GM19468 (cell line): ENCODE measurements at regions not wholly inside any gene's neighbourhood (a gene's known extent, or its start where the extent isn't known, plus 50 kb on each side); places are given as distances from the start of the nearest gene placed in this dataset.

Experiments
- ATAC-seq: cut with Tn5 transposase; IDR thresholded peaks from one replicate; pipeline ENCODE4 v1.9.1; 2021; ENCODE audit warnings: mild to moderate bottlenecking, moderate library complexity, moderate number of reproducible peaks; ENCODE audit not compliant: unreplicated experiment; ENCODE audit errors: extremely low read depth

DNA sequence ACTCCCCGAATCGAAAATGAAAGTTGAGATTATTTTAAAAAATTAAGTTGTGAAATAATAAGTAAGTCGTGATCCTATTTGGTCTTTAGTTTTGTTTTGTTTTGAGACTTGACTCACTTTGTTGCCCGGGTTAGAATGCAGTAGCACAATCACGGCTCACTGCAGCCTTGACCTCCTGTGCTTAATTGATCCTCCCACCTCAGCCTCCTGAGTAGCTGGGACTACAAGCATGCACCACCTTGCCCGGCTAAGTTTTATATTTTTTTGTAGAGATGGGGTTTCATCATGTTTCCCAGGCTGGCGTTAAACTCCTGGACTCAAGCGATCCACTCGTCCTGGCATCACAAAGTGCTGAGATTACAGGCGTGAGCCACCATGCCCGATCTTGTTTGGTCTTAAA is 326.2 kb downstream of the MYCN start:
- no peak for ATAC-seq

DNA sequence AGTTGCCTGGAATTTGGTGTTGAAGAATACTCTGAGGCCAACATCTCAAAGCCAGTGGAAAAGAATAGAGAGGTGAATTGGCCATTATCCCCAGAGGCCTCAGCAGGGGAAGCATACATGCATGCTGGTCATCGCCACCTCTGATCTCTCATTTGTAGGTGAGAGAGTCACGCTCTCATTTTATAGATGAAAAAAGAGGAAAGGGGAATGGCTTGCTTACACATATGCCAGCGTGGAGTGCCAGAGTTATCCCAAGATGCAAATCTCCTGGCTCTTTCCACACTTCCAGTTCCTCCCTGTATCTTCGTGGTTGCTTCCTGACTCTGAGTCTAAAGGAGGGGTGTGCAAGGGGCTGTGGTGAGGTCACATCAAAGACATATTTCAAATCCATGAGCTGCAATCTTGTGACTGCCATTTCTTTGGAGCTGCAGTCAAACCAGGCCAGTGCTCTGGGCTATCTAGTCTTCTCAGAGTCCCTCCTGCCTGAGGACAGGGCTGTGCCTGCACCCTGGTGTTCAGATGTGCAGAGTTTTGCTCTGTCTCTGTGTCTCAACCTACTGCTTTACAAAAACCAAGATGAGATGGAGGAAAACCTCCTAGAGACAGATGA is 324.7 kb downstream of the MYCN start:
- no peak for ATAC-seq

DNA sequence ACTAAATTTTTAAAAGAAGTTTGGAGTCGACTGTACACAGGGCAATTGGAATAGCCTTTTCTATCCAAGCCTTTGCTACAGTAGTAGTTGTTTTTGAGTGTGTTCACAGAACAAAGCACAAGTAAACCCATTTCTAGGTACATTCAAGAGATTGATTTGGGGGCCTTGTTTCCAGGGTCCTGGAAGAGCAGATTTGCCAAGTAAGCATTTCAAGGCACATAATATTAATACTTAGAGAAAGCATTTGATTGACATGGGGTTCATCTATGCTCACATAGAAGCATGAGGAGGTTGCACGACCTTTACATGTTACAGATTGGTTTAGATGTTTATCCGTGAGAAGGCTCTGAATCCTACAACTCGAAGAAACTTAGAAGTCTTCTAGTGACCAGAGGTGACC is 324.1 kb downstream of the MYCN start:
- no peak for ATAC-seq

DNA sequence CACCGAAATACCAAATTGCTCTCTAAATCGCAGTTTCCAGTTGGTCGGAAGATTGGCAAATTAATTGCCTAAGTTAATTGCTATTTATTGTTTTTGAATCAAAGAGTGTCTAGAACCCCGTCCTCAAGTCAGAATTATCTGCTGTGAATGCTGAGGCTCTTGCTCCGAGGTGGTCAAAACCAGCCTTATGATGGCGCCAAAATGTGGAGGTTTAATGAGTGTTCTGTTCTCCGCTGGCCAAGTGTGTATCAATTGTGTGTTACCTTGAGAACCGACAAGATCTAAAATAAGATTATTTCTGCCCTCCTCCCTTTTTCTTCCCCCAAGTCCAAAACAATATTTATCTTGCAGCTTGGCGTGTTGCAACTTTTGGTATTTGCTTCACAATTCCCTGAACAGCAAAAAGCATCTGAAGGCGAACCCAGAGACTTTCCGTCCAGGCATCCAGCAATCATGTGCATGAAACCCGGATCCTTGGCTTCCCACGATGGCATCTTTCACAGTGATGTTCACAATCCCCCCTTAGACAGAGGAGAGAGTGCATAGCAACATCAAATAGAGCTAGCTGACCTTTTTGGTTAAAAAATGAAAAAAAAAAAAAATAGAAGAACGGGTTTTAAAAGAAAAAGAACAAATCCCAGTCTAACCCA is 323.0 kb downstream of the MYCN start:
- no peak for ATAC-seq

DNA sequence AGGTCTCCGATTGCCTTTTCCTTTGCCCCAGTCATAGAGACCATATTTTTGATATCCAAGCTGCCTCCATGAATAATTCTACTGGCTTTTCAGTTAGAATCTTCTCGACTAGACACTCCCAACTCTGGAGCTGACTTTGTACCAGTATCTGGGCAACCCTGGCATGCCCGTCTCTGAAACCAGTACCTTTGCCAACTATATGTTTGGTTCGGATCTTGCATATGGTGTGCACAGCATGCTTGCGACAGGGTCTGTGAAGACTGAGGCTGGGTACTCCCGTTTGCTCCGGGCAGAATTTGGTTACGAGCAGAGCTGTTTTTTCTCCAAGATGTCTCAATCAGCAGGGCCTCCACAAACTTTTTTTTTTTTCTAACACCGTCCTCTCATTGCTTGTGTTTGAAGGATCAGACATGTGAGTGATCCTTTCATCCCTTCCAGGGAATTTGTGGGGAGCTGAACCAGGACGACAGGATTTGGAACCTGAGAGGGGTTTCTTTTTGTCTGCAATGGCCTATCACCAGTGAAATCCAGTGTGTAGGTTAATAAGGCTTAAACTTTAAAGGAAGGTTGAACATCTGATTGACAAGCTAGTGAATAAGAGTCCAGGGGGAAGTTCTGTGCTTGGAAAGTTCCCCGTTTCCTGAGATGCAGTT is 322.3 kb downstream of the MYCN start:
- ATAC-seq: no peak

DNA sequence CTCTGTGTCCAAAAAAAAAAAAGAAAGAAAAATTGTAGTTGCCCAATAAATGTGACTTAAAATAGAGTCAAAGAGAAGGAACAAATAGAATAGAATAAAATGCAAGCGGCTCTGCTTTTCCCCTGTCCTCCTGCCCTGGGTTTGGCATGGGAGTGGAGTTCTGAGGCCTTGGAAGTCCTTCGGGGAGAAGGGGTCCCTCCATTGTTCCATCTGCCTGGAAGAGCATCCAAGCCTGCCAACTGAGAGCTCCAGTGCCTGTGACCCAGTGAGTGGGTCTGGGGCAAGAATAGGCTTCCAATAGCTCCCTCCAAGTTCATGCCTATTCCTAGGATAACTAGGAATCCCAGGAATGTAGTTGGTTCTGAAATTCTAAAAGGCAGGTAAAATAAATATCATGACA is 321.4 kb downstream of the MYCN start:
- ATAC-seq: no peak

DNA sequence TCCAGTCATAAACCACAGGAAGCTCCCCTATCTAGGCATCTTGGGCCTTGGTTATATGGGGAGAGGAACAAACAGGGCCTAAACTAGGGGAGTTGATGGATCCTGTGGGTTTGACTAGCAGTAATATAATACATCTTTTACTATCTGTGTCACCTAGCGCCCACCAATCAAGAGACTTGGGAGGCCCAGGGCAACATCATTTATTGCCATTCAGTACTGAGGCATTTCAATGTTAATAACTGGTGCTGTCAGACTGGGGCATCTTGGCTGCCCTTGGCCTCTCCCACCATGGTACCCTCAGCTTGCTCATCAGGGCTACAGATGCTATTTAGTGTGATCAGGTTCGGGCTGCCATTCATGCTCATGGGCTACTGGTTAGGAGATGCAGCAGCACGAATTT is 320.7 kb downstream of the MYCN start:
- ATAC-seq: no peak

DNA sequence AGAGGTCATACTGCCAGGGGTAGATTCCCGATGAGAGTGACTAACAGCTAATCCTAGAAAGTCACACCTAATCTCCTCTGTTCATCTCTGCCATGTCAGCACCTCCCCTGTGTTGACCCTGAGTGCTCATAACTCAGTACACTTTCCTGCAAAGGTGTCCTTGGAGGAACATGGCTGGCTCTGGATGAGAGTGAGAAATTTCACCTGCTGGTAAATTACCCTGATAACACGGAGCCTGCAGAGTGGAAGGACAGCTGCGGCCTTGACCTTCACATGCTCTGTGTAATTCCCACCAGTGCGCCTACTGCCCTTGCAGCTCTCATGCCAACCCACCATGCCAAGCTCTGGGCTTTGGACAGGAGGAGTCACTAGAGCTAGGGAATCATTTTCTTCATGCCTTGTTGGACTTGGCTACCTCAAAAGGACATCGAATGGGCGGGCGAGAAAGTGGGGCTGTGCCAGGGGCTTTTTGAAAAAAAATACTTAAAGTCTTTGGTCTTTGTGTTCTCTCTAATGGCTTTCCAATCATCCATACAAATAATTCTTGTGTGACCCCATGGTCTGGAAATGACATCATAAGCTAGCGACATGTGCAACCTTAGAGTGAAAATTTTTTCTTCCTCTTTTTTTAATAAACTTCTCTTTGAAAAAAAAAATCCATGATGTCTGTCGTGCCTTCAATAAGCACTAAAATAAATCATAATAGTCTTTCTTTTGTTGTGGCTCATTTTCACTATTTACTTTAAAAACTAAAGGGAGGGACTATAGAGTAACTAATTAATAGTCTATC is 319.9 kb downstream of the MYCN start:
- no peak for ATAC-seq

DNA sequence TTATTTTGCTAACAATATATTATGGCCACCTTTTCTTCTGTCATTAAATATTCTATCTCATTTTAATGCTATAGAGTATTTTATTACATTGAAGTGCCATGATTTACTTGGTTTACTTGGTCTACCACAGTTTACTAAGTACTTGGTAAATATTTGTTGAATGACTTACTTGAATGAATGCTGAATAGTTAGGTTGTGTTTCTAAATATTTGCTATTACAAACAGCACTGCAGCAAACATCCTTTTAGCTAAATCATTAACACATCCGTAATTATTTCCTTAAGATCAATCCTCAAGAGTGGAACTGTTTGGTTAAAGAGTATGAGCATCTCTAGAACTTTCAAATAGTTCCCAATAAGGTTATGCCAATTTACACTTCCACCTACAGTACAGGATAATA is 318.7 kb downstream of the MYCN start:
- ATAC-seq: no peak

DNA sequence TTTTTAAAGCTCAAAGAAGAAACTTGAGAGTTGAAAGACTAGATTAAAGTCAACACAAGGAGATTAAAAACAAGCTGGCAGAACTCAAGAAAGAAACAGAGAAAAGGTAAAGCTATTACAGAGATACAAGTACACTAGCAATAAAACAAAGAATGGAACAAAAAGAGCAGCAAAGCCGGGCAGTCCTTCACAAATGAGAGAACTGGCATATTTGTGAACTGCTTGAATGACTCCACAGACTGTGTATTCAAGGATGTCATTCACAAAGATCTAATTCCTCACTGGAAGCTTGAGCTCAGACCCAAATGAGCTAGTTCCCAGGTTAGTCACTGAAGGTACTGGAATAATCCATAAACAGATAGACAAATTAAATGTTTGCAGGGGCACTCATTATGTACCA is 318.0 kb downstream of the MYCN start:
- ATAC-seq: no peak

DNA sequence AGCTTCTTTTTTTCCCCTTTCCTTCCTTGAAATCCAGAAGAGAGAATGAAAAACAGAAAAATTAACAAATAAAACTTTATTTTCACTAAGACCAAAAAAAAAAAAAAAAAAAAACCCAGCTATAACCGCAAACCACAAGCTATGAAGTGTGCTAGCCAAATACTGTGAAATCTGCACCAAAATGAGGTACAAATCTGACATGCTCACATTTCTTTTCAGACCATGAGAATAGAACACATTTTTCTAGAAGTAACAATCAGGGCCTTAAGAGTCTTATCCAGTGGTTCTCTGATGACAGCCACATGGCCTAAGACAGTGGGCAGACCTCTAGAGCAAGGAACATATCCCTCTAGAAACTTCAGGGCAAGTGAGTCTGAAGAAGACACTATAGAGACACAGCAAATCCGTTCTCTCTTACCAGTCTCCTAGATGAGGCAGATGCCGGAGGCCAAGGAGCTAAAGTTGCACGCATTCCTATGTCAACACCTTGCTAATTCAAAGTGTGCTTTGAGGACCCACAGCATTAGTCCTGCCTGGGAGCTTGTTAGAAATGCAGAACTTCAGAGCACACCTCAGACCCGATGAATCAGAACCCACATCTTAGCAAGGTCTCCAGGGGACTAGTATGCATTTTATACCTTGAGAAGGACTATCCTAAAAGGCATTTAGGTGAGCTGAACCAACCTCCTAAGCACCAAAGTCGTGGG is 317.1 kb downstream of the MYCN start:
- no peak for ATAC-seq

DNA sequence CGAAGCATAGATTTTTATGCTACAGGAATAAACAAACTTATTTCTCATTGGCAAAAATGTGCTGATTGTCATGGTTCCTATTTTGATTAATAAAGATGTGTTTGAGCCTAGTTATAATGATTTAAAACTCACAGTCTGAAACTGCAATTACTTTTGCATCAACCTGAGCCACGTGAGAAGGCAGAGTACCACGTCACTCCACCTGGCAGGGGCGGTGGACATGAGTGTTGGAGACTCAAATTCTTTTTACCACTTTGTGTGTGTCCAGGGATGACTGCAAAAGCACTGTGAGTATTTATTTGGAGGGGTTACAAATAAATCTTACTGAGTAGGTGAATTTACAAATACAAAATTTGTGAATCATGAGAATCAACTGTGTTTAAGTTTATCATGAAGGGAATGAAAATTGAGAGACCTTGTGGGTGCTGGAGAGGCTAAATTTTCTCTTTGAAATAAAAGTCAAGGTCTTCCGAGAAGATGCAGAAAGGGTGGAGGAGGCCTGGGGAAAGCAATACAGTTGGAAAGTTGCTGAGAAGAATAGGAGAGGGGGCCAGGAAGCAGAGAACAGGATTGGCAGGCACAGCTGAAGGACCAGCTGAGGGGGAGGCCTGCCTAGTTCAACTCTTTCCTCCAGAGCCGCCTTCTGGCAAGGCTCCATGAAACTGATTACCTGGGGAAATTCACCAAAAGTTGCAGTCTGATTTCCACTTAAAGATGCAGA is 316.4 kb downstream of the MYCN start:
- ATAC-seq: no peak

DNA sequence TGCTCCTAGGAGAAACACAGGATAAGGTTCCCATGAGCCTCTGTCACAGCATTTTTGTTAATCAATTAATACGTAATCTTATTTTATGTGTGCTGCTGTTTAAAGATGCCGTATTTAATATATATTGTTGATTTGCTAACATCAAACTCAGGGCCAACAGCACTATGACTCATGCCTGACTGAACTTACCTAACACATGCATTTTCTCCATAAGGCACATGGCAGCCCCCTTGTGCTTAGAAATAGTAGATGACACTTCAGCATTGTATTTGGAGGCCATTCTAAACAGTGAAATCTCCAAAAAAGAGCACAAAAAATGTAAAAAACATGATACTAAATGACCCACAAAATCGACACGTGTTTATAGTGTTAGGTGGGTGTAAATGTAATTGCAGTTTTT is 314.8 kb downstream of the MYCN start:
- ATAC-seq: no peak

DNA sequence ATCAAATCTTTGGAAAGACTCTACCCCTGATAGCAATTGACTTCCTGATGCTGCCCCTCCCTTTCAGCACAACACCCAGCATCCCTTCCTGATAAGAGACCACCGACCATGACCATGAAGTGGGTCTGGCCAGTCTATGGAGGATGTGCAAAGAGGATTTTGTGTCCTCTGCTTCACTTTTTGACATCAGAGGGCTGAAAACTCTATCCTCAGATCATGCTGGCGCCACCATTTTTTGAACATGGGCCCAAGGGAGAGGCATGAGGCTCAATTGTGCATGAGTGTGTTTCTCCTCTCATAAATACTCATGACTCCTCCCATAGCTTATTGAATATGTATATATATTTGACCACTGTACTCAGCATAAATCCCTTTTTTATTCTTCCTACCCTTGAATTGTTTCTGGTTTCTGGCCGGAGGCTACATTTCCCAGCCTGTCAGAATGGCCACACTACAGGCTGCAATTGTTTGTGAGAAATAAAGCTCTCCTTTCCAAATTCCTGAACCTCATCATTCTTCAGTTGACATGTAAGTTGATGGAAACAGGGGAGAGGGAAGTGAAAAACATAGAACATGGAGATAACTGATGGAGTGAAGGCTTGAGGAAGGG is 314.1 kb downstream of the MYCN start:
- no peak for ATAC-seq

DNA sequence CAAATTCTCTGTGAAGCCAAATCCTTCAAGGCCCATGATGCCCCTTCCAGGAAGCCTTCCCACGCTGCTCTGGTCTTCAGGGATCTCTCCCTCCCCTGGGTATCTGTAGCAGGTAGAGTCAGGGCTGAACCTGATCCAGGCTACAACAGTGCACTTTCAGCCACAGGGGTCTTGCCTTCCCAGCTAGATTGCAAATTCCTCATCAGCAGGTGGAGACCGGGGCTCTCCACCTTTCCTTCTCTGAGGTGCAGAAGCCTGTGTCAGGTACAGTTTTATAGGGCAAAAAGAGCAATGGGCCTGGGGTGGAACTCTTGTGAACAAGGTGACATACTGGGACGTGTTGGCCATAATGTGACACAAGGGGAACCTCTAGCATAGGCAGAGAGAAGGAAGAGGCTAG is 312.9 kb downstream of the MYCN start:
- no peak for ATAC-seq

DNA sequence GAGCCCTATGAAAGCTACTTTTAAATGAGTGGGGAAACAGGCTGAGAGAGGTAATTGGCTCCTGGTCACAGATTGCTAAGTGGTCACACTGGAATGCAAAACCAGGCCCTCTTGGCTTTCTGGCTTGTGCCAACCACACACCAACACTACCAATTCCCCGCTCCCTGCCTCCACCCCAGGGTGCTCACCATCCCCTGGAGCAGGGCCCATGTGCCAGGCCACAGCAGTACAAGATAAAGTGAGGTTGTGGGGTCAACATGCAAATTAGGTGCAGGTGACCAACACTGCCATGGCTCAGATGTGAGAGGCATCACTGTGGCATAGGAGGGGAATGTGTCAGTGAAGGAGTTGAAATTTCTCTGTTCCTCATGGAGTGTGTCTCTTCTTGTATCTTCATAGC is 312.5 kb downstream of the MYCN start:
- ATAC-seq: no peak

DNA sequence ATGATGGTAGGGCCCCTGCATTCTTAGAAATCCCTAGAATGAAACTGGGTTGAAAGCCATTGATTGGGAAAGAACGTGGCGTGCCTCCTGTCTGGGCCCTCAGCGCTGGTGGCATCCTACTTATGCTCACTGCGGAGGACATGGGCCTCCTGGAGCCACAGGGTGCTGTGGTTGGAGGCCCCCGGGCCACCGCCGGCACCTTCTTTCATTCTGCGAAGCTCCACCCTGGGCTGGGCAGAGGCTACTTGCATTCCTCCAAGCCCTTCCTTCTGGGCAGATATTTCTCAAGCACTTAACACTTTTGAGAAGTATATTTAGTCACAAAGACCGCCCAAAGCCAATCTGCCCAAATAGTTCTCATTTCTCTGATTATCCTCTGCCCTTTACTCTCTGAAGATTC is 311.9 kb downstream of the MYCN start:
- no peak for ATAC-seq

DNA sequence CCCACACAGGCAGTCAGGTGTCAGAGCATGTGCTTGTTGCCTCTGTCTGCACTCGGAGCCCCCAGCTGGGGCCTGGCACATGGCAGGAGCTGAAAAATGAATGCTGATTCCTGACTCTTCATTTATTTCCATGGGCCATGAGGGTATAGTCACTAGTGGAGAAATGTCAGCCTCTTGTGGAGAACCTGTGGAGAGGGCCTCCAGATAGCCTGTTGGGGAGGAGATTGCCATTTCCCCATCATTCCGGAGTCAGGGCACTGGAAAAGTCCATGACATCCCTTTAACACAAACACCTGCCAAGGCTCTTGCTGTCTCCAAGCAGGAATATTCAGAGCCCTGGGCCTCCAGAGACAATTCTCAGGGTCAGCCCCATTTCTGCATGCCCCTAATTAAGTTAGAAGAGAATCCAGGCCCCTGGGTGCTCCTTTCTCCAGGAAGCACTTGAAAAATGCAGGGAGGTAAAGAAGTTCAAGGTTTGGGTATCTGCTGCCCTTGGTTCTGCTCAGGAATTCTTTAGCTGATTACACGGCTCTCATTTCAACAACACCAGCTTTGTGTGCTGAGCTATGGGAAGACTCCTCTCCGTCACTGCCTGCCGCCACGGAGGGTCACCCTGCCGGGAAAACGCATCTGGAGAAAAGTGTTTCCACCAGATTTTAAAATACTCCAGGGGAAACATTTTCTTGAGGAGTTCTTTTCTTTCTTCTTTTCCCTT is 311.3 kb downstream of the MYCN start:
- no peak for ATAC-seq

DNA sequence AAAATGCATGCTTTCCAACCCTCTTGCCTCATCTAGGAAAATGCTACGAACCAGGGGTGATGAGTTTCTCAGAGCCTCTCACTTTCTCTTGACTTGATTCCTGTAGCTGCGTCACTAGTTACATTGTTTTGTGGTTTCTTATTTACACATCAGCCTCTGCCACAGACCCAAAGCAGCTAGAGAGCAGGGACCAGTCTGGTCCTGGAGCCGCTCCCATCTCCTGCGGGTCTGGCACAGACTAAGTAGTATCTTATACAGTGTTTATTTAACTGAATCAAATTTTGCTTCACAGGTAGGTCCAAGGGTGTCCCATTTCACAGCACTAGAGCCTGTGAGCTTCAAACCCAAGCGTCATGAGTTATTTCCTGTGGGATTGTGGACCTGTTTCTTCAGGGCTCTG is 310.5 kb downstream of the MYCN start:
- no peak for ATAC-seq
